Endothelial cell of umbilical vein (primary cell): ENCODE measurements at regions not wholly inside any gene's neighbourhood (a gene's known extent, or its start where the extent isn't known, plus 50 kb on each side); places are given as distances from the start of the nearest gene placed in this dataset.

Experiments
- BruUV-seq: library from RNA; stranded (reverse); fragments of 400-500 nt; replicated peaks from 2 replicates; lab custom pipeline; 2021; lab: Mats Ljungman, UMichigan
- CTCF ChIA-PET: fragments of 300-600, 350-600 bp; sonication (Branson Sonifier 250); formaldehyde crosslinking; loops from one replicate; lab custom pipeline; 2021; ENCODE audit warnings: antibody characterized with exemption, inconsistent platforms; lab: Charles Lee
- POLR2A ChIA-PET: fragments of 300-600, 350-600 bp; sonication (Branson Sonifier 250); formaldehyde crosslinking; loops from one replicate; lab custom pipeline; 2021; ENCODE audit warnings: antibody characterized with exemption, inconsistent platforms; lab: Charles Lee
- DNase-seq: peaks from one replicate; pipeline ENCODE4 v3.0.0-alpha.2; 2011; ENCODE audit warnings: low read depth, low spot score
- FAIRE-seq: peaks from 2 replicates; lab custom pipeline; 2011; peaks lifted over from hg19 to GRCh38; lab: Jason Lieb, UNC
- H2AFZ ChIP-seq: 2 replicates; pipeline ENCODE4 v1.6.0; 2012; ENCODE audit warnings: low read depth, low read length, control low read depth, inconsistent platforms
- H3K27ac ChIP-seq: 2 replicates; pipeline ENCODE4 v1.5.1; 2011; ENCODE audit warnings: low read depth, mild to moderate bottlenecking, control low read depth, low read length, moderate library complexity; ENCODE audit not compliant: insufficient read depth
- H3K27me3 ChIP-seq, 2 experiments: 2 replicates each; pipeline versions ENCODE4 v1.6.0 to v1.6.1; 2011; ENCODE audit warnings: low read length in 2 of 2, mixed read lengths in 1 of 2; ENCODE audit not compliant: control insufficient read depth in 2 of 2, insufficient read depth in 2 of 2
- H3K36me3 ChIP-seq, 2 experiments: 2 replicates in 1 of 2; 3 replicates in 1 of 2; pipeline ENCODE4 v1.5.1; 2011; ENCODE audit warnings: low read length in 2 of 2, mild to moderate bottlenecking in 1 of 2, moderate library complexity in 1 of 2; ENCODE audit not compliant: control insufficient read depth in 2 of 2, insufficient read depth in 2 of 2; ENCODE audit errors: extremely low read depth in 1 of 2
- H3K4me1 ChIP-seq: 3 replicates; pipeline ENCODE4 v1.5.1; 2011; ENCODE audit warnings: mild to moderate bottlenecking, low read length; ENCODE audit not compliant: control insufficient read depth, insufficient read depth; ENCODE audit errors: extremely low read depth
- H3K4me2 ChIP-seq: 2 replicates; pipeline ENCODE4 v1.6.1; 2011; ENCODE audit warnings: low read length, control low read depth, mixed read lengths; ENCODE audit not compliant: insufficient read depth
- H3K4me3 ChIP-seq, 3 experiments: fragments of 200-600 bp in 1 of 3; sonication (generic), shearing (Covaris generic) in 1 of 3; replicated peaks in 1 of 3; 2 replicates each; pipeline ENCODE4 v1.5.1; 2011 to 2016; ENCODE audit warnings: control low read depth in 3 of 3, low read length in 3 of 3, mild to moderate bottlenecking in 2 of 3, inconsistent platforms in 1 of 3, low read depth in 1 of 3, moderate library complexity in 1 of 3; ENCODE audit not compliant: insufficient read depth in 1 of 3
- H3K79me2 ChIP-seq: 2 replicates; pipeline ENCODE4 v1.6.0; 2012; ENCODE audit warnings: low read length, inconsistent platforms; ENCODE audit not compliant: control insufficient read depth, insufficient read depth
- H3K9ac ChIP-seq: replicated peaks from 2 replicates; pipeline ENCODE3; 2011; ENCODE audit warnings: low read length, control low read depth; ENCODE audit not compliant: insufficient read depth; ENCODE audit errors: extremely low read depth
- H3K9me1 ChIP-seq: replicated peaks from 3 replicates; pipeline ENCODE4 v1.6.0; 2011; ENCODE audit warnings: mild to moderate bottlenecking, low read length; ENCODE audit not compliant: control insufficient read depth, insufficient read depth; ENCODE audit errors: extremely low read depth
- H3K9me3 ChIP-seq: replicated peaks from 2 replicates; pipeline ENCODE4 v1.5.1; 2012; ENCODE audit warnings: low read length, inconsistent platforms; ENCODE audit not compliant: control insufficient read depth, insufficient read depth
- H4K20me1 ChIP-seq: replicated peaks from 2 replicates; pipeline ENCODE3; 2011; ENCODE audit warnings: mild to moderate bottlenecking, low read length; ENCODE audit not compliant: control insufficient read depth, insufficient read depth; ENCODE audit errors: extremely low read depth
- CTCF ChIP-seq, 2 donors: IDR thresholded peaks; 1 replicate in 1 of 2; 2 replicates in 1 of 2; pipeline ENCODE4 v1.5.1; 2011; ENCODE audit warnings: low read length in 2 of 2, mild to moderate bottlenecking in 2 of 2, moderate library complexity in 2 of 2, control low read depth in 1 of 2, inconsistent platforms in 1 of 2, low read depth in 1 of 2; ENCODE audit not compliant: insufficient read depth in 1 of 2; ENCODE audit errors: extremely low read depth in 1 of 2
- EZH2 ChIP-seq: IDR thresholded peaks from 2 replicates; pipeline ENCODE4 v1.6.1; 2012; ENCODE audit warnings: borderline replicate concordance, low read depth, mild to moderate bottlenecking, moderate library complexity, low read length, inconsistent platforms; ENCODE audit not compliant: severe bottlenecking
- GATA2 ChIP-seq: IDR thresholded peaks from 2 replicates; pipeline ENCODE4 v1.7.0; 2011; ENCODE audit warnings: low read depth, mild to moderate bottlenecking, moderate library complexity, mixed read lengths, low read length; ENCODE audit not compliant: insufficient read length, insufficient read depth
- POLR2A ChIP-seq: IDR thresholded peaks from 2 replicates; pipeline ENCODE4 v1.6.1; 2012; ENCODE audit warnings: low read depth, mild to moderate bottlenecking, control low read depth, low read length
- dilution Hi-C: fragments of 300-500 bp; cut with MboI; formaldehyde crosslinking; loops from one replicate; pipeline ENCODE4 v1.15.0; 2019; ENCODE audit warnings: low sequenced_read_pairs; ENCODE audit not compliant: extremely low pct_ligation_motif_present
- intact Hi-C: fragments of 100-400 bp; cut with micrococcal nuclease; formaldehyde crosslinking; loops from one replicate; pipeline ENCODE4 v1.10.0; 2022
- TF ChIP-seq, protein P1 (sequence below): IDR thresholded peaks from 2 replicates; pipeline ENCODE4 v1.6.1; 2011; ENCODE audit not compliant: insufficient read depth, insufficient read length

DNA sequence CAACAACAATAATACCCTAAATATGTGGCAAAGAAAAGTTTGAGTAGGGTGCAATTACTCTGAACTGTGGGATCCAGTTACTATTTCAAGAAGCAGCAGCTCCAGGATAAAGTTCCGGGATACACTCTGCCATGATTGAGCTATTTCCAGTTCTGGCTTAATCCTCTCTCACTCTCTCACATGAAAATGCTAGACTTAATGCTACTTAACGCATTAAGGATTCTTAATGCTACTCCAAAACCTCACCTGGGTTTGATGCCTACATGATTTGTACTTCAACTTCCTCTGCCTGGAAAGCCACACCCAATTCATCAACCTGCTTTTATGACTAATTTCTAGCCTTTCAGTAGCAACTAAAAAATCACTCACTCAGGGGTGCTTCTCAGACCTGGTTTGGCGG is 151.1 kb upstream of the HNMT start:
- no peak overlapping the region for H2AFZ ChIP-seq
- BruUV-seq: no TSS peak
- no peak for FAIRE-seq
- ChIA-PET CTCF (no interaction called here), POLR2A (no interaction called here)
- H3K9me1 ChIP-seq: no peaks in the 10 kb centered on the region
- no peak overlapping the region for H3K9ac ChIP-seq
- H3K4me2 ChIP-seq: no peak overlapping the region
- H3K4me1 ChIP-seq: no peaks in the 10 kb centered on the region
- no peaks in the 10 kb centered on the region for H3K9me3 ChIP-seq
- no peak overlapping the region for H3K27ac ChIP-seq
- TF ChIP-seq CTCF (IDR thresholded peaks at IDR 0.05; ENCODE audit: extremely low read depth in 1 of 2, insufficient read depth in 1 of 2, low read depth in 1 of 2, low read length in 2 of 2): no peak
- TF ChIP-seq, protein P1, sequence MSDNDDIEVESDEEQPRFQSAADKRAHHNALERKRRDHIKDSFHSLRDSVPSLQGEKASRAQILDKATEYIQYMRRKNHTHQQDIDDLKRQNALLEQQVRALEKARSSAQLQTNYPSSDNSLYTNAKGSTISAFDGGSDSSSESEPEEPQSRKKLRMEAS: no peak
- dilution Hi-C loops (no loop called here), intact Hi-C loops (no loop called here)
- H3K79me2 ChIP-seq: no peaks in the 10 kb centered on the region
- DNase-seq: no peak
- no peaks in the 10 kb centered on the region for H4K20me1 ChIP-seq
- no peaks in the 10 kb centered on the region for H3K27me3 ChIP-seq
- H3K4me3 ChIP-seq: no peak overlapping the region
- H3K36me3 ChIP-seq: no peaks in the 10 kb centered on the region

DNA sequence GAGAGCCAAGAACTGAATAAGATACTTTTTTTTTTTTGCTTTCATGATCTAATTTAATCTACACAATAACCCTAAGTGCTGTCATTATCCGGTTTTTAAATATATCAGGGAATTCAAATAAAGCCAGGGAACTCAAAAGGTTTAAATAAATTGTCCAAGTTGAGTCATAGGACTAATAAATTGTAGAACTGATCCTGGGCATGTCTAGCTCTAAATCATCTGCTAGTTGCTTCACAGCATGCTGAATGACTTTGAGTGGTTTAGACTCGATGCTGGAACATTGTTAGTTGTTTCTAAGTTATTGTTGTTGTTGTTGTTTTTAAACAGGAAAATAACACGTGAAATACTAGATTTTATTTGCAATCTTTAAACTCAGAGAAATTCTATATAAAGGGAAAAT is 147.2 kb upstream of the HNMT start:
- Histone ChIP-seq H3K4me2 (no peak overlapping the region), H4K20me1 (no peaks in the 10 kb centered on the region), H3K4me3 (no peak overlapping the region), H3K9ac (no peak overlapping the region), H3K79me2 (no peaks in the 10 kb centered on the region), H3K9me3 (no peaks in the 10 kb centered on the region), H3K27me3 (no peaks in the 10 kb centered on the region), H2AFZ (no peak overlapping the region), H3K4me1 (no peaks in the 10 kb centered on the region), H3K9me1 (no peaks in the 10 kb centered on the region), H3K36me3 (no peaks in the 10 kb centered on the region), H3K27ac (no peak overlapping the region)
- no peak for TF ChIP-seq CTCF (IDR thresholded peaks at IDR 0.05; ENCODE audit: extremely low read depth in 1 of 2, insufficient read depth in 1 of 2, low read depth in 1 of 2, low read length in 2 of 2)
- TF ChIP-seq POLR2A: no peak
- TF ChIP-seq EZH2: no peak
- TF ChIP-seq, protein P1: no peak
- TF ChIP-seq GATA2: no peak
- no TSS peak for BruUV-seq
- CTCF ChIA-PET: no interaction called here
- FAIRE-seq (no peak), DNase-seq (no peak)
- dilution Hi-C loops: no loop called here
- intact Hi-C loops: no loop called here
- POLR2A ChIA-PET: no interaction called here
